KG1 (cell line): ENCODE measurements at regions not wholly inside any gene's neighbourhood (a gene's known extent, or its start where the extent isn't known, plus 50 kb on each side); places are given as distances from the start of the nearest gene placed in this dataset.

Experiments
- DNase-seq: peaks from one replicate; lab custom pipeline; 2025; lab: John Stamatoyannopoulos, UW

GRCh38 chr4:23401572-23401971 lies 488.3 kb downstream of the PPARGC1A start:
- DNase-seq, result no peak

- no peak for DNase-seq
Measured at GRCh38 chr4:23392860-23393458, 496.9 kb downstream of the PPARGC1A start.

- no peak for DNase-seq
Measured at GRCh38 chr4:23390246-23390645, 499.6 kb downstream of the PPARGC1A start.

- no peak for DNase-seq
Measured at GRCh38 chr4:23388699-23389395, 501.0 kb downstream of the PPARGC1A start.

- DNase-seq, result no peak
Measured at GRCh38 chr4:23388255-23388654, 501.6 kb downstream of the PPARGC1A start.

GRCh38 chr4:23384741-23385140 lies 505.1 kb downstream of the PPARGC1A start:
- DNase-seq, result no peak

GRCh38 chr4:23382879-23383278 lies 507.0 kb downstream of the PPARGC1A start:
- DNase-seq, result no peak

GRCh38 chr4:23374259-23374658 lies 515.6 kb downstream of the PPARGC1A start:
- no peak for DNase-seq

- DNase-seq, result no peak
Measured at GRCh38 chr4:23373261-23373660, 516.6 kb downstream of the PPARGC1A start.

- DNase-seq, result no peak
Measured at GRCh38 chr4:23371533-23371932, 518.3 kb downstream of the PPARGC1A start.

GRCh38 chr4:23369331-23369730 lies 520.5 kb downstream of the PPARGC1A start:
- DNase-seq, result no peak

- DNase-seq, result no peak
Measured at GRCh38 chr4:23368081-23368697, 521.7 kb downstream of the PPARGC1A start.

GRCh38 chr4:23366557-23366906 lies 523.3 kb downstream of the PPARGC1A start:
- no peak for DNase-seq

- DNase-seq, result no peak
Measured at GRCh38 chr4:23365871-23366556, 523.8 kb downstream of the PPARGC1A start.

GRCh38 chr4:23365086-23365485 lies 524.8 kb downstream of the PPARGC1A start:
- DNase-seq, result no peak

- no peak for DNase-seq
Measured at GRCh38 chr4:23364167-23364566, 525.7 kb downstream of the PPARGC1A start.

GRCh38 chr4:23361453-23361852 lies 528.4 kb downstream of the PPARGC1A start:
- DNase-seq, result no peak

- no peak for DNase-seq
Measured at GRCh38 chr4:23360718-23361117, 529.1 kb downstream of the PPARGC1A start.

- no peak for DNase-seq
Measured at GRCh38 chr4:23355258-23355657, 534.6 kb downstream of the PPARGC1A start.

GRCh38 chr4:23353200-23353599 lies 536.6 kb downstream of the PPARGC1A start:
- DNase-seq, result no peak

GRCh38 chr4:23348789-23349498 lies 540.9 kb downstream of the PPARGC1A start:
- DNase-seq, result no peak

GRCh38 chr4:23337292-23337691 lies 552.6 kb downstream of the PPARGC1A start:
- DNase-seq, result no peak
